K562 (cell line): ENCODE measurements at regions not wholly inside any gene's neighbourhood (a gene's known extent, or its start where the extent isn't known, plus 50 kb on each side); places are given as distances from the start of the nearest gene placed in this dataset.

Source experiments
- HDAC2 ChIP-seq: fragments of 450-650 bp; IDR thresholded peaks from 2 replicates; pipeline ENCODE4 v1.6.1; 2016; ENCODE audit warnings: mild to moderate bottlenecking
- HMGXB4 ChIP-seq: sonication (generic); formaldehyde crosslinking; IDR thresholded peaks from 2 replicates; pipeline ENCODE4 v1.8.1; 2023; ENCODE audit warnings: mild to moderate bottlenecking, missing genetic modification reagents
- JUNB ChIP-seq: fragments of 450-650 bp; formaldehyde crosslinking; conservative IDR thresholded peaks from 2 replicates; pipeline ENCODE4 v1.4.0; 2020; ENCODE audit warnings: mild to moderate bottlenecking
- MNT ChIP-seq, 2 experiments: fragments of 450-650 bp; conservative IDR thresholded peaks; 2 replicates each; pipeline ENCODE4 v1.6.1; 2017; ENCODE audit warnings: mild to moderate bottlenecking in 2 of 2, moderate library complexity in 2 of 2
- POLR2A ChIP-seq: fragments of 450-650 bp; conservative IDR thresholded peaks from 2 replicates; pipeline ENCODE4 v1.6.1; 2016
- RBBP5 ChIP-seq: fragments of 200-600 bp; sonication (generic); IDR thresholded peaks from 2 replicates; pipeline ENCODE4 v1.6.1; 2012; ENCODE audit warnings: borderline replicate concordance, mild to moderate bottlenecking, low read length, control low read depth, inconsistent platforms; ENCODE audit not compliant: insufficient read depth, poor library complexity, severe bottlenecking
- TF ChIP-seq, protein P1 (sequence below), 3 experiments: IDR thresholded peaks in 2 of 3; conservative IDR thresholded peaks in 1 of 3; 2 replicates each; pipeline ENCODE4 v1.5.1; 2011 to 2012; ENCODE audit warnings: low read length in 3 of 3, mild to moderate bottlenecking in 3 of 3, control low read depth in 2 of 3, improper control_type of control experiment in 1 of 3, inconsistent platforms in 1 of 3, low read depth in 1 of 3, mixed read lengths in 1 of 3, moderate library complexity in 1 of 3; ENCODE audit not compliant: insufficient read depth in 2 of 3
- TF ChIP-seq, protein P2 (sequence below): fragments of 450-650 bp; IDR thresholded peaks from 2 replicates; pipeline ENCODE4 v1.6.1; 2016; ENCODE audit warnings: missing biosample characterization, missing genetic modification characterization
- TF ChIP-seq, protein P3 (sequence below): IDR thresholded peaks from 3 replicates; pipeline ENCODE4 v1.6.1; 2011; ENCODE audit warnings: borderline replicate concordance, mild to moderate bottlenecking; ENCODE audit not compliant: insufficient read length, insufficient read depth

GRCh38 chr3:148042663-148043445, 633.7 kb downstream of the ZIC1 start:
- TF ChIP-seq, protein P1, sequence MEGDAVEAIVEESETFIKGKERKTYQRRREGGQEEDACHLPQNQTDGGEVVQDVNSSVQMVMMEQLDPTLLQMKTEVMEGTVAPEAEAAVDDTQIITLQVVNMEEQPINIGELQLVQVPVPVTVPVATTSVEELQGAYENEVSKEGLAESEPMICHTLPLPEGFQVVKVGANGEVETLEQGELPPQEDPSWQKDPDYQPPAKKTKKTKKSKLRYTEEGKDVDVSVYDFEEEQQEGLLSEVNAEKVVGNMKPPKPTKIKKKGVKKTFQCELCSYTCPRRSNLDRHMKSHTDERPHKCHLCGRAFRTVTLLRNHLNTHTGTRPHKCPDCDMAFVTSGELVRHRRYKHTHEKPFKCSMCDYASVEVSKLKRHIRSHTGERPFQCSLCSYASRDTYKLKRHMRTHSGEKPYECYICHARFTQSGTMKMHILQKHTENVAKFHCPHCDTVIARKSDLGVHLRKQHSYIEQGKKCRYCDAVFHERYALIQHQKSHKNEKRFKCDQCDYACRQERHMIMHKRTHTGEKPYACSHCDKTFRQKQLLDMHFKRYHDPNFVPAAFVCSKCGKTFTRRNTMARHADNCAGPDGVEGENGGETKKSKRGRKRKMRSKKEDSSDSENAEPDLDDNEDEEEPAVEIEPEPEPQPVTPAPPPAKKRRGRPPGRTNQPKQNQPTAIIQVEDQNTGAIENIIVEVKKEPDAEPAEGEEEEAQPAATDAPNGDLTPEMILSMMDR (IDR thresholded peaks at IDR 0.05 in 2 of 3, conservative IDR thresholded peaks at IDR 0.05 in 1 of 3; ENCODE audit: insufficient read depth in 2 of 3, low read depth in 1 of 3, low read length in 3 of 3) = no peak
- TF ChIP-seq HMGXB4 (CRISPR knock-in tag) = no peak
- TF ChIP-seq RBBP5 = no peak
- no peak for TF ChIP-seq HDAC2
- TF ChIP-seq, protein P2, sequence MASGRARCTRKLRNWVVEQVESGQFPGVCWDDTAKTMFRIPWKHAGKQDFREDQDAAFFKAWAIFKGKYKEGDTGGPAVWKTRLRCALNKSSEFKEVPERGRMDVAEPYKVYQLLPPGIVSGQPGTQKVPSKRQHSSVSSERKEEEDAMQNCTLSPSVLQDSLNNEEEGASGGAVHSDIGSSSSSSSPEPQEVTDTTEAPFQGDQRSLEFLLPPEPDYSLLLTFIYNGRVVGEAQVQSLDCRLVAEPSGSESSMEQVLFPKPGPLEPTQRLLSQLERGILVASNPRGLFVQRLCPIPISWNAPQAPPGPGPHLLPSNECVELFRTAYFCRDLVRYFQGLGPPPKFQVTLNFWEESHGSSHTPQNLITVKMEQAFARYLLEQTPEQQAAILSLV (tag) = no peak
- no peak for TF ChIP-seq JUNB (CRISPR knock-in tag)
- TF ChIP-seq POLR2A = no peak
- no peak for TF ChIP-seq MNT (conservative IDR thresholded peaks at IDR 0.05)
- TF ChIP-seq, protein P3, sequence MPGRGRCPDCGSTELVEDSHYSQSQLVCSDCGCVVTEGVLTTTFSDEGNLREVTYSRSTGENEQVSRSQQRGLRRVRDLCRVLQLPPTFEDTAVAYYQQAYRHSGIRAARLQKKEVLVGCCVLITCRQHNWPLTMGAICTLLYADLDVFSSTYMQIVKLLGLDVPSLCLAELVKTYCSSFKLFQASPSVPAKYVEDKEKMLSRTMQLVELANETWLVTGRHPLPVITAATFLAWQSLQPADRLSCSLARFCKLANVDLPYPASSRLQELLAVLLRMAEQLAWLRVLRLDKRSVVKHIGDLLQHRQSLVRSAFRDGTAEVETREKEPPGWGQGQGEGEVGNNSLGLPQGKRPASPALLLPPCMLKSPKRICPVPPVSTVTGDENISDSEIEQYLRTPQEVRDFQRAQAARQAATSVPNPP = no peak
